HG02623 (cell line): ENCODE measurements at regions not wholly inside any gene's neighbourhood (a gene's known extent, or its start where the extent isn't known, plus 50 kb on each side); places are given as distances from the start of the nearest gene placed in this dataset.
"Not testable (repeated sequence)": the region's sequence is repeated elsewhere in the genome, so short reads cannot be mapped to it uniquely, and the experiment has no call there.

Experiments
- ATAC-seq: cut with Tn5 transposase; IDR thresholded peaks from one replicate; pipeline ENCODE4 v1.9.1; 2021; ENCODE audit warnings: moderate library complexity; ENCODE audit not compliant: unreplicated experiment

GRCh38 chr13:111631271-111631670 is 310.8 kb downstream of the TEX29 start:
- ATAC-seq = not testable (repeated sequence)

GRCh38 chr13:111632906-111633305 is 312.5 kb downstream of the TEX29 start:
- ATAC-seq = no peak

GRCh38 chr13:111633401-111633800 is 313.0 kb downstream of the TEX29 start:
- ATAC-seq = no peak

- no peak for ATAC-seq
Observed at GRCh38 chr13:111634410-111634809, 314.0 kb downstream of the TEX29 start.

- no peak for ATAC-seq
Observed at GRCh38 chr13:111636271-111636670, 315.8 kb downstream of the TEX29 start.

- ATAC-seq = no peak
Observed at GRCh38 chr13:111636804-111637203, 316.4 kb downstream of the TEX29 start.

- ATAC-seq = no peak
Observed at GRCh38 chr13:111637365-111637764, 316.9 kb downstream of the TEX29 start.

GRCh38 chr13:111638233-111638632 is 317.8 kb downstream of the TEX29 start:
- no peak for ATAC-seq

- no peak for ATAC-seq
Observed at GRCh38 chr13:111639196-111639705, 318.8 kb downstream of the TEX29 start.

- no peak for ATAC-seq
Observed at GRCh38 chr13:111640006-111640405, 319.6 kb downstream of the TEX29 start.

GRCh38 chr13:111640476-111640875 is 320.0 kb downstream of the TEX29 start:
- ATAC-seq = no peak

- ATAC-seq = no peak
Observed at GRCh38 chr13:111642156-111642767, 321.8 kb downstream of the TEX29 start.

GRCh38 chr13:111644750-111645149 is 324.3 kb downstream of the TEX29 start:
- ATAC-seq = no peak

GRCh38 chr13:111645198-111645597 is 324.8 kb downstream of the TEX29 start:
- ATAC-seq = no peak

- no peak for ATAC-seq
Observed at GRCh38 chr13:111645598-111646455, 325.4 kb downstream of the TEX29 start.

GRCh38 chr13:111646456-111646855 is 326.0 kb downstream of the TEX29 start:
- no peak for ATAC-seq

GRCh38 chr13:111648885-111649284 is 328.4 kb downstream of the TEX29 start:
- ATAC-seq = no peak

GRCh38 chr13:111650626-111651025 is 330.2 kb downstream of the TEX29 start:
- ATAC-seq = no peak

GRCh38 chr13:111652676-111653075 is 332.2 kb downstream of the TEX29 start:
- ATAC-seq = no peak

- ATAC-seq = no peak
Observed at GRCh38 chr13:111654531-111654930, 334.1 kb downstream of the TEX29 start.

- ATAC-seq = no peak
Observed at GRCh38 chr13:111656439-111656838, 336.0 kb downstream of the TEX29 start.

GRCh38 chr13:111657013-111657412 is 336.6 kb downstream of the TEX29 start:
- ATAC-seq = no peak
